NCI-H69 (cell line): ENCODE measurements at regions not wholly inside any gene's neighbourhood (a gene's known extent, or its start where the extent isn't known, plus 50 kb on each side); places are given as distances from the start of the nearest gene placed in this dataset.

Experiments
- DNase-seq: peaks from one replicate; lab custom pipeline; 2025; lab: John Stamatoyannopoulos, UW

DNA sequence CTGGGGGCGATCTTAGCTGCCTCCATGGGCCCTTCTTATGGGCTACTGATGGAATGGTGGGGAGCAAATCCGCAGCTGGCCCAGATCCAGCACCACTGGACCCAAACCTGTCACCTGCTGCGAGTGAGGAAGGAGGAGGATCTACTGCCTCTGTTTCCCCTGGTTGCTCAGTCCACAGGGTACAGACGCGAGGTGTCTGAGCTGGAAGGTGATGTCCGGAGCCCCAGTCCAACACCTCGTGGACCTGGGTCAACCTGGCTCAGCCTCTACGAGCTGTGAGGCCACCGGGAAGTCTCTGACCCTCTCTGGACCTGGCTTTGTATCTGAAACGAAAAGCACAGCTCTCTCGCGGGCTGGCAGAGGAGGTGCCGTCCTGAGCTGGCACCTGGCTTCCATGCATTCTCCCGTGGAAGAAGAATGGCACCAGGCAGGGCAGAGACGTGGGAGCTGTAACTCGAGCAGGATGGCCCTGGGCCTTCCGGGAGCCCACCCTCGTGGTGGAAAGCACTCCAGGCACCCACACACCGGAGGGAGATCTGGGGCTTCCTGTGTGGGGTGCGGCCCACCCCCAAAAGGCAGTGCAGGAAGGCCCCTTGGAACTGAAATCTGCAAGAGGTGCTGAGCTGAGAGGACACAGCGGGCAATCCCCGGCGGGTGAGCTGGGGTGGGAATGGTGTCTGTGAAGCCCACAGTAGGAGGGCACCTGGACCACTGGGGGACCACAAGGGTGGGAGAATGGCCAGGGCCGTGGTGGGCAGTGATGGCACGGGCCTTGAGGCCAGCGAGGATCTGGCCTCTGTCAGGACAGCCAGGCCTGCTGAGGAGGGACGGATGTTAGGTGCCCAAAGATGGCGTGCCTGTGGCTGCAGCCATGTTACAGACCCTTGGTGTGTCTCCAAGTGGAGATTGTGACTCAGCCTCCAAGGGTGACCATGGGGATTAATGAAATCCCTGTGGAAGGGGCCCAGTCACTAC, 133.4 kb downstream of the OLFM1 start:
- DNase-seq, result no peak

DNA sequence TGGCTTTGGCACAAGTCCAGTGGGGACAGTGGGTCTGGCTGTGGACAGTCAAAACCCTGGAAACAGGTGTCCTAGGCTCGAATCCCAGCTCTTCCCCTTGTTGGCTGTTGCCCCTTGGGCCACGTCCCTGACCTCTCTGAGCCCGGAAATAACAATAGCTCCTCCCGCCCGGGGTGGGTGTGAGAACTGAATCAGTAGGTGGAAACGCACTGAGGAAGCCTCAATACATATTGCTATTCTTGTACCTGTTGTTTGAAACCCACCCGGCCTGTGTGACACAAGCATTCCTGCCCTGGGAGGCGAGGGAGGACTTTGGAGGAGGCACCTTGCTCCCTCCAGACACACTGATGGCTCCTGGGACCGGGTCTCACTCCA, 134.1 kb downstream of the OLFM1 start:
- DNase-seq, result no peak

DNA sequence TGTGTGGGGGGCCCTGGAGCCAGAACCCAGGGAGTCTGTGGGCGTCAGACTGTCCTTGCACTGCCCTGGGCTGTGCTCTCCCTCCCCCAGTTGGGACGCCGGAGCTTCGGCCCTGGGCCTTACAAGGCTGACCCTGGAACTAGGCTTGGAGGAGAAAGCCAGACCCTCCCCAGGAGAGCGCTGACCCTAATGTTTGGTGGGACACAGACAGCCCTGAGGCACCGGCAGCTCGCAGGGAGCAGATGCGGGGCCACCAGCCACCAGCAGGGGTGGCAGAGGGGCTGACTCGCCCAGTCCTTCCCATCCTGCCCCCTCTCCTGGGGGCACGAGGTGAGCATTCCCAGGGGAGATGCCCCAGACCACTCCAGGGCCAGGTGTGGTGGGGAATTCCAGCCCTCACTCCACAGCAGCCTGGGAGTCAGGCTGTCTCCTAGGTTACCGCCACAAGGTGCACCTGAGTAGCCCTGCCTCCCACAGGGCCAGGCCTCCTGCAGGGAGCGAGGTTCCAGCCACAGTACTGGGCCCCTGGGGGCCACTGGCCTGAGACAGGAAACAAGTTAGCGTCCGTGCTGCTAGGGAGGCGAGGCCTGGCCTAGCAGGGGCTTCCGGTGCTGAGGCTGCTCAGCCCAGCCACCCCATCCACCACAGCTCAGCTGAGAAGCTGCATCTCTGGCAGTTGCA, 134.6 kb downstream of the OLFM1 start:
- peak; percentile 77 for DNase-seq

DNA sequence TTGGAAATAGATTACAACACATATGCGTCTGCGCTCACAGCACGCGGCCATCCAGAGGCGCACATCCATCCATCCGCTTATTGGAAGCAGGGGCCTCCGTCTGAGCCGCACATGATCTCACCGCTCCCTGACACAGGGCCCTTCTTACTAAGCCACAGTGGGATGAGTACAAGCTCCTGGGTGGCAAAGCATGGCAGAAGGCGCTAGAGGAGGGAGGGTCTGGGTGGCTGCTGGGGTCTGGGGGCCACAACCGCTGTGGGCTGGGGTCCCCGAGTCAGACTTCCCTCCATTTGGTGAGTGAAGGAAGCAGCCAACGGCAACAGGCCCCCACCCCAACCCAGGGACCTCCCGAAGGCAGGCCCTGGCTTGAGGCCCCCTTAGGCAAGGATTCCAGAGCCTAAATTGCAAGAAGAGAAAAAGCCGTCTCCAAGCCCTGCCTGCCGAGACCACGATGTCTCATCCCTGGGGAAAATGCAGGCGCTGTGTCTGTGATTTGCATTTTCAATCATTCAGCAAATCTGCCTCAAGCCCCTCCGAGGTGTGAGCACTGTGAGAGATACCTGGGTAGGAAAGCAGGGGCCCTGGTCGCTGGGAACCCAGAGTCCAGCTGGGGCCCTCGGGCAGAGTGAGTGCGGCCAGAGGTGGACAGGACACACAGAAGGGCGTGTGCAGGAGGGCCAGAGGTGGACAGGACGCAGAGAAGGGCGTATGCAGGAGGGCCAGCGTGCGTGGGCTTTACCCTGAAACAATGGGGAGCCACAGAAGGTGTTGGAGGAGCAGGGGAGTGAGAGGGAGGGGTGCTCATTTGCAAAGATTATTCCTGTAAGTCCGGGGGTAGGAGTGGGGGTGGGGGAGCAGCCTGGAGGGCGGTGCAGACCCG, 135.7 kb downstream of the OLFM1 start:
- DNase-seq, result no peak

DNA sequence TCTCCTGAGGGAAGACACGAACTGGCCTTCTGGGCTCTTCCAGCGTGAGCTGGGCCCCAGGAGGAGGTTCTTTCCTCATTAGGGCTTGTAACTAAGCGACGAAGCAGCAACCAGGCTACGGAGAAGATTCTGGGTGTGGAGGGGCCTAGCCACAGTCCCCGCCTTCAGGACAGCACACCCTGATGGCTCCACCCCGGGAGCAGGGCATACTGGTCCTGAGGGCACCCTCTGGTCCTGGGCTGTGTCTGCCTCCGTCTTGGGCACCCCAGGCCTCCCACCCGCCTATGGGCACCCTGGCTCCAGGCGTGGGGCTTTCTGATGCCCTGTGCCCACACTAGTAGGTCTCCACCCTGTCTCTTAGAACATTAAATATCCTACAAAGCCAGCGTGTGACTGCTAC, 136.4 kb downstream of the OLFM1 start:
- DNase-seq, result no peak

DNA sequence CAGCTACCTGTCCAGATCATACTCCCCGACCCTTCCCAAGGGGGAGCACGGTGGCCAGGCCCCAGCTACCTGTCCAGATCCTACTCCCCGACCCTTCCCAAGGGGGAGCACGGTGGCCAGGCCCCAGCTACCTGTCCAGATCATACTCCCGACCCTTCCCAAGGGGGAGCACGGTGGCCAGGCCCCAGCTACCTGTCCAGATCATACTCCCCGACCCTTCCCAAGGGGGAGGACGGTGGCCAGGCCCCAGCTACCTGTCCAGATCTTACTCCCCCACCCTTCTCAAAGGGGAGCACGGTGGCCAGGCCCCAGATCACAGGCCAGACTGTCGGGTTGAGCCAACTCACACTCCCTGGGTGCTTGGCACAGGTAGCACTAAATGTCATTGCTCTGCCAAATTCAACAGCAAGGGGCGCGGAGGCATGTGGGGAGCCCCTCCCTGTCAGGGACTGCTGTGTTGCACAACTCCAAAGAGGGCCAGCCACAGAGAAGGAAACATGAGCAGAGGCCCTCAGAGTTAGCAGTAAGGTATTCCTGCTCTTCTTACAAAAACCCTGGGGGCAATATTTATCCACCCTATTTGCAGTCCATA, 136.9 kb downstream of the OLFM1 start:
- DNase-seq, result peak; percentile 68

DNA sequence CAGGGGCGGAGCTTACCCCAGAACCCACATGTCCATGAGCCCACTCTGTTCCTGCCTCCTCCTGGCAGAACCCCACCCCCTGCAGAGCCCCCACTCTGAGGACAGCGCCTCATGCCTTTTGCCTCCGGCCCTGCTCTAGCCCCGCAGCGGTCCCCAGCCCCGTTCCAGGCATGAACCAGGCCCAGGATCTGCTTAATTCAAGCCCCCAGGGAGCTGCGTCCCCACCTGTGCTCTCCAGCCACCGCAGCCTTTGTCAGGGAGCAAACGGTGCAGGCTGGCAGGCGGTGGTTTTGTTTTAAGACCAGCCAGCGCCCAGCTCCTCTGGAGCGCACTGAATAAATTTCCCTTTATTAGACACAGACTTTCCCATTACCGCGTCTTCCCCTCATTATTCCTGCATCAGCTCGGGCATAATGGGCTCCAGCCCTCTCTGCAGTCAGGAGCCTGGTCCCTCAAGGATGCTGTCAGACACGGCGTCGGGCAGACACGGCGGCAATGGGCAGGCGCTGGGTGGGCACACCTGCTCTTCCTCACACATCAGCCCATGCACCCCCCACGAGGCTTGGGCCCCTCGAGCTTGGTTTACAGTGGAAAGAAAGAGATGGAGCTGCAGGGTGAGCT, 137.6 kb downstream of the OLFM1 start:
- DNase-seq, result peak; percentile 68

DNA sequence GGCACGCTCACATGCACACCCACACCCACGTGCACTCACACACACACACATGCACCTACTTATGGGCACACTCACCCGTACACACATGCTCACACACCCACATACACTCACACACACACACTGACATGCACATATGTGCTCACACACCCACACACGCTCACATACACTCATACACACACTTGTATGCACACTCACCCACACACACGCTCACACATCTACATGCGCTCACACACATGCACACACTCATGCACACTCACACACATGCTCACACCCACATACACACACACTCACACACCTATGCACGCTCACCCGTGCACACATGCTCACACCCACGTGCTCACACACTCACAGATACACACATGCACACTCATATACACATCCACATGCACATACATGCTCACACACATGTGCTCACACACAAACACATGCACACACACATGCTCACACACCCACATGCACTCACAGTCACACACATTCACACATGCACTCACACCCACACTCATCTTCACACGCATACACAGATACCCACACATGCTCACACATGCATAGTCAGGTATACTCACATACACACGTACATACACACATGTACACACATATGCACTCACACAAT, 138.3 kb downstream of the OLFM1 start:
- no peak for DNase-seq

DNA sequence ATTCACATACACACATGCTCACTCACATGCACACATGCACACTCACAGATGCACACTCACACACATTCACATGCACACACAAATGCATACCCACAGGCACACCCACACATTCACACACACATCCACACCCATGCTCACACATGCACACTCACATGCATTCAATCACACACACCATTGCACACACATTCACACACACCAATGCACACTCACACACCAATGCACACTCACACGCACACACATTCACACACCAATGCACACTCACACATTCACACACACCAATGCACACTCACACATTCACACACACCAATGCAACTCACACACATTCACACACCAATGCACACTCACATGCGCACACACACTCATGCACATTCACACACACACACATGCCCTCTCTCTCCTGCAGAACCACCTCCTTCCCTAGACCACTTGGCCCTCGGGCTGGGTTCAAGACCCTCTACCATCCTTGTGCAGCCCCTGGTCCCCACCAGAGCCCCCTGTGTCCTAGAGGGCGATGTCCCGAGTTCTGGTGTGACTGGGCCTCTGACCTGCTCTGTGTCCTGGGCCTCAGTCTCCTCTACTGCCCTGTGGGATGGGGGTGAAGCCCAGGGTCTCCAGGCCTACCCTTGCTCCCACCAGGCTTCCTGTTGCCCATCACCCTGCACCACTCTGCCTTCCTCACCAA, 139.0 kb downstream of the OLFM1 start:
- no peak for DNase-seq

DNA sequence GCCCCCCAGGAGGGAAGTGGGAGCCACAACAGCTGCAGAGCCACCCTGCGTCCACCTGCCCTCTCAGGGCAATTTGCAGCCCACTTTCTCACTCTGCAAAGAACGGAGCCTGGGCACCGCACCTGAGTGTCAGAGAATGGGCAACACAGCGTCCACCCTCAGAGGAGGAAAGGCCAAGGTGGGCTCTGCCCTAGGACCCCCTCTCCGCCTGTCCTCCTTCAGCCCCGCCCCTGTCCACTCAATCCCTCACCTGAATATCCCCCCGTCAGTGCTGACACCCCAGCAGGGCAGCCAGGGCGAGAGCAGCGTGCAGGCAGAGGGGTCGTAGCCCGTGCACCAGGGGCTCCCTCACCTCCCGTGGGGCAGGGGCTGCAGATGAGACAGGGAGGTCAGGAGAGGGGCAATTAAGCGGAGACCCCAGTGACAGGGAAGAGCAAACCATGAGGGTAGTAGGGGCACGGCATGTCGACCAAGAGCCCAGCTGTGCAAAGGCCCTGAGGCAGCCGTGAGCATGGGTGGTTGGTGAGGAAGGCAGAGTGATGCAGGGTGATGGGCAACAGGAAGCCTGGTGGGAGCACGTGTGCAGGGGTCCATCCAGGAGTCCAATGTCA, 140.3 kb downstream of the OLFM1 start:
- no peak for DNase-seq

DNA sequence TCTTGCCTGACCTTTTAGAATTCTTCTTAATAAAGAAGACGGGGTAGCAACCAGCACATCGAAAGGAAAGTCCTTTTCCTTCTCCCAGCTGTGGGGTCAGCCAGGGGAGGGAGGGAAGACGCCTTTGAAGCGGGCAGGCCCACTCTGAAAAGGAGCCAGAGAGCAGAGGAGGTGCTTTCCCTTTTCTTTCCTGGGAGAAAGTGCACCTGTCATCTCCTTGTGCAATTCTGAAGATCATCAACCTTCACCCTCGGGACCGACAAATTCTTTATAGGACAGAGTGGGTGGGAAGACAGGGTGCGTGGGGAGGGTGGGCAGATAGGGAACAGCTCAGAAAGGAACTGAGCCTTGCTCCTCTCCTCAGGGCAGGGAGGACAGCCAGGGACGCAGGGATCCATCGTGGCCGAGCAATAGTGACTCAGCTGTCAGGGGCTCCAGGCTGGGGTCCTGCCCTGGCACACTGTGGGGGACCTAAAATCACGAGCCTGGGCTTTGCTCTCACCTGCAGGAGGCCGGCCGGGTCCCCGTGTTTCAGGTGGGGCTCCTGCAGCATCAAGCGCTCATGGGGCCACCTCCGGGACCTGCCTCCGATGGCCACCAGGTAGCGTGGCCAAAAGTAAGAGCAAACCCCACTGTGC, 141.0 kb downstream of the OLFM1 start:
- DNase-seq, result no peak

DNA sequence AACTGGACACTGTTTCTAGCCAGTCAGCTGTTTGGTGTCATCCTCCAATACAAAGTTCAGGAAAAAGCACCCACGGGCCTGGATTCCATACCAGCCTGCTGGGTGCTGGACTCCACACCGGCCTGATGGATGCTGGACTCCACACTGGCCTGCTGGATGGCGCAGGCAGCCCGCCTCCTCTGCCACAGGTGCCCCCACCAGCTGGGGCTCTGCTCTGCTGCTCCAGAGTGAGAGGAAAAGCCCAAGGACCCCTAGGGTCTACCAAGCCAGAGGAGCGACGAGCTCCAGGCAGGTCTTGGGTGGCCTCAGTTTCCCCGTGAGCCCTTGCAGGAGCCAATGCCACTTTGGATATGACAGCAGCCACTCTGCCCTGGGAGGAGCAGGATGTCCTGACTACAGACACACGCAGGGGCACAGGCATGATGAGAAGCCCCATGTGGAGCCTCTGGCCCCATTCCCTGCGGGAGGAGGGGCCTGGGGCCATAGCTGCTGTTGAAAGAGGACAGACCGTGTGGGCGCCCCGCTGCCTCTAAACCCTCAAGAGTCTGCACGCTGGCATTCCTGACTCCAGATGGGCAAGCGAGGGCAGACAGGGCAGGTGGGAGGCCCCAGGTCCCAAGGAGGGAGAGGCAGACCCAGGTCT, 141.6 kb downstream of the OLFM1 start:
- DNase-seq, result no peak

DNA sequence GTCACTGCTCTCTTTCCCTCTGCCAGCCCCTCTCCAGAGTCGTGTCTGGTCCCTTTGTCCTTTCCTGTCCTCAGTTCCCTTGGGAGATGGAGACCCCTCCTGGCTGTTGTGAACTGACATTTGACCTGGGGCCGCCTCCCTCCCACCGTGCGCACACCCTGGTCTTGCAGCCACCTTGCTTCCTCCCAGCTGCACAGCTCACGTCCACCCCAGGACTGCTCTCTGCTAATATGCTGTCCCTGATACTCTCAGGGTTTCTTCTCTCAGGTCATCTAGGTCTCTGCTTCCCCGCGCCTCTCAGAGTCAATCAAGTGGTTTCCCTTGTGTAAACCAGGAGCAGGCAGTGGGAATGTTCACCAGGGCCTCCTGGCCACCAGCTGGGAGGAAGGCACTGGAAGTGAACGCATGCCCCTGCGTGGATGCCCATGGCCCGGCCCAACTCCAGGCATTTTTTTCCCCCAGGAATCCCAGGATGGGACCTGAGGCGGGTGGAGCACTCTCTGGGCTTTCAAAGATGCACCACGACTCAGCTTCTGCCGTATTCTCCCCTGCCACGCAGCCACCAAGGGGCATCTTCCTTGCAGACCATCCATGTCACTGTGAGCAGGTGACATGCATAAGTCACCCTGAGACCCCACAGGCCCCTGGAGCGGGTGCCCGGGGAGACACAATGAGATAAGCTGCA, 142.4 kb downstream of the OLFM1 start:
- no peak for DNase-seq

DNA sequence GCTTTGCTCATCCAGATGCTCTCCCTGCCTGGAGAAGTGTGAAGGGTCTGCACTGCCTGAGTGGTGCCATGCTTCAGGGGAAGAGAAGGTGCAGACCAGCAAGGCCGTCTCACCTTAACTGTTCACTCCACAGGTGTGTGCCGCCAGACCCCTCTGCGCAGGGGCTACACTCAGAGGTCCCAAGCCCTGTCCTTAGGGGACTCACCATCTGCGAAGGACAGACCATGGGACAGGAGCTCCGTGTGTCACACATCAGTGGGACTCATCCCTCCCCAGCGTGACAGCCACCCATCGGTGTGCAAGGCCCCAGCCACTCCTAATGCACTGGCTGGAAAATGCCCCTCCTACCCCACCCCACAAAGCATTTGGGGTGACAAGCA, 142.9 kb downstream of the OLFM1 start:
- no peak for DNase-seq

DNA sequence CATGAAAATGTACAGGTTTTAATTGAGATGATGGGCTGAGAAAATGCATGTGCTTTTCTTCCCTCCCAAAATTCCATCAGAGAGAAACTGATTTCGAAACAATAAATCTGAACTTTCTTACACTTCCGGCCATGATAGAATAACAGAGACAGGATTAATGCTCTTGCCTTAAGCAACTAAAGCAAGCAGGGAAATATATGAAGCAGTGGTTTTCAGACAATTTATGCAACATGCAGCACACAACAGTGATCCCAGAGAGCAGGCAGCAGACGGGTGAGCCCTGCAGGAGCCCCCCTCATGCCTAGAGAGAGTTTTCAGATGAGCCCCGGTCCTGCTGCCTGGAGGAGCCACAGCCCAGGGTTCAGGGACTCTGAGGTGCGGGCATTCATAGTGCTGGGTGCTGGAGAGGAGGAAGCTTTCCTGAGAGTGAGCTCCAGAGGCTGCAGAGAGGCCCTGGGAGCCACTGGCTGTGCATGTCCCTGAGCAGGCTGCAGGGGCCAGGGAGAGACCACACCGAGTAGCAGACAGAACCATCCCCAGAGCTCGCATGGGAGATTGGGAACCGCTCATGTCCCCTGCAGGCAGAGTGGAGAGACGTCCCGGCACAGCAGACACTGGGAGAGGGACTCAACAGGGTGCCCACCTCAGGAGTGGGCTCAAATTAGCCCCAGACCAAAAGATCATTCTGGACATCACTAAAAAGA, 143.5 kb downstream of the OLFM1 start:
- DNase-seq, result no peak

DNA sequence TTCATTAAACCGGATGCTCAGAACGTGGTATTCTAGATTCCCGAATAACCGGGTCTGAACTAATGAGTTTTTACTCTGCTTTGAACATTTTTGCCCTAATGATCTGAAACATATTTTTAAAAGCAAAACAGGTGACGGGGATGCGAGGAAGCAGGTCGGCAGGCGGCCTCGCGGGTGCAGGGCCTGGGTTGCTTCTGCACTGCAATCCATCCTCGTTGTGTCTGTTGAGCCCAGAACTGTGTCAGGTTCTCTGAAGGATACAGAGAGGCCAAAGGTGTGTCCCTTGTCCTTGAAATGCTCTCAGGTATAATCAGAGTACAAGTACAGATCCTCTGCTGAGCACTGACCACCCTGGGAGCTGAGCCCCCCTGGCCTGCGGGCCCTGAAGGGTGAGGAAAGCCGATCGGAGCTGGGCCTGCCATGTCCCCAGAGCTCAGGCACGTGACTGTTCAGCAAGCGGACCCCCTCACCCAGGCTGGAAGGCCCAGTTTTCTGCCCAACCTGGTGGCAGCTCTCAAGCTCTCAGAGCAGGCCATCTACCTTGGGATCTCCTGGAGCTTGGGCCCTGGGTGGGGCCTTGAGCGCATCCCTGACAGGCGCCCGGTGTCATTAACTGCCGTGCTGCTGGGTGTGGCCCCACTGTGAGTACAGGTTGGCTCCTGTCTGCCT, 151.8 kb downstream of the OLFM1 start:
- DNase-seq, result no peak

DNA sequence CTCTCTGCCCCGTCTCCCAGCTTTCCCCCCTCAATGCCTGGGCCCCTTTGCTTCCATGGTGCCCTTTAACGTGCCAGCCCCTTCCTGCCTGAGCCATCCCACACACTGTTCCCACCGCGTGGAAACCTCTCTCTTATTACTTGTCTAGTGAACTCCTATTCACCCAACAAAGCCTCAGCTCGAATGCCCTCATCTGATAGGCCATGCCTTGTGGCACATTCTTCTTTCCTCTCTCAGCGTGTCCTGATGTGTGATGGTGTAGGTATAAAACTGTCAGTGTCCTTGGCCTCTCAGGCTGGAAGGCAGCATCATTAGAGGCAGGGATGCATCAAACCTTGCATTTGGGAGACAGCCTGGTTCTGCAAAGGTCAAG, 152.3 kb downstream of the OLFM1 start:
- DNase-seq, result no peak
